NB4 (cell line): ENCODE measurements at regions not wholly inside any gene's neighbourhood (a gene's known extent, or its start where the extent isn't known, plus 50 kb on each side); places are given as distances from the start of the nearest gene placed in this dataset.

Source experiments
- MYC ChIP-seq: IDR thresholded peaks from 2 replicates; pipeline ENCODE4 v1.6.1; 2011; ENCODE audit warnings: low read depth, low read length
- POLR2A ChIP-seq: IDR thresholded peaks from 2 replicates; pipeline ENCODE4 v1.6.1; 2011; ENCODE audit warnings: mild to moderate bottlenecking; ENCODE audit not compliant: insufficient read length; ENCODE audit errors: extremely low read depth
- TF ChIP-seq, protein P1 (sequence below): IDR thresholded peaks from one replicate; pipeline ENCODE4 v1.5.1; 2012; ENCODE audit warnings: low read depth, low read length
- TF ChIP-seq, protein P2 (sequence below): IDR thresholded peaks from 2 replicates; pipeline ENCODE4 v1.6.1; 2011; ENCODE audit warnings: low read depth, low read length

GRCh38 chr6:8738951-8739350, 303.6 kb upstream of the SLC35B3 start:
- TF ChIP-seq, protein P1, sequence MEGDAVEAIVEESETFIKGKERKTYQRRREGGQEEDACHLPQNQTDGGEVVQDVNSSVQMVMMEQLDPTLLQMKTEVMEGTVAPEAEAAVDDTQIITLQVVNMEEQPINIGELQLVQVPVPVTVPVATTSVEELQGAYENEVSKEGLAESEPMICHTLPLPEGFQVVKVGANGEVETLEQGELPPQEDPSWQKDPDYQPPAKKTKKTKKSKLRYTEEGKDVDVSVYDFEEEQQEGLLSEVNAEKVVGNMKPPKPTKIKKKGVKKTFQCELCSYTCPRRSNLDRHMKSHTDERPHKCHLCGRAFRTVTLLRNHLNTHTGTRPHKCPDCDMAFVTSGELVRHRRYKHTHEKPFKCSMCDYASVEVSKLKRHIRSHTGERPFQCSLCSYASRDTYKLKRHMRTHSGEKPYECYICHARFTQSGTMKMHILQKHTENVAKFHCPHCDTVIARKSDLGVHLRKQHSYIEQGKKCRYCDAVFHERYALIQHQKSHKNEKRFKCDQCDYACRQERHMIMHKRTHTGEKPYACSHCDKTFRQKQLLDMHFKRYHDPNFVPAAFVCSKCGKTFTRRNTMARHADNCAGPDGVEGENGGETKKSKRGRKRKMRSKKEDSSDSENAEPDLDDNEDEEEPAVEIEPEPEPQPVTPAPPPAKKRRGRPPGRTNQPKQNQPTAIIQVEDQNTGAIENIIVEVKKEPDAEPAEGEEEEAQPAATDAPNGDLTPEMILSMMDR, result no peak
- TF ChIP-seq POLR2A (no peak), MYC (no peak)
- TF ChIP-seq, protein P2, sequence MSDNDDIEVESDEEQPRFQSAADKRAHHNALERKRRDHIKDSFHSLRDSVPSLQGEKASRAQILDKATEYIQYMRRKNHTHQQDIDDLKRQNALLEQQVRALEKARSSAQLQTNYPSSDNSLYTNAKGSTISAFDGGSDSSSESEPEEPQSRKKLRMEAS, result no peak
